Trophoblast cell (in vitro differentiated cells and primary cell): ENCODE measurements at regions not wholly inside any gene's neighbourhood (a gene's known extent, or its start where the extent isn't known, plus 50 kb on each side); places are given as distances from the start of the nearest gene placed in this dataset.

Experiments used
- DNase-seq, 2 donors: peaks; one replicate each; pipeline ENCODE4 v3.0.0-alpha.2; 2016
- H2AFZ ChIP-seq: 2 replicates; pipeline ENCODE4 v1.6.1; 2013; ENCODE audit warnings: low read length, moderate library complexity, mild to moderate bottlenecking; ENCODE audit not compliant: insufficient read depth, poor library complexity
- H2AK5ac ChIP-seq: 2 replicates; pipeline ENCODE4 v1.6.1; 2013; ENCODE audit warnings: mild to moderate bottlenecking, low read length
- H2BK120ac ChIP-seq: 2 replicates; pipeline ENCODE4 v1.6.1; 2013; ENCODE audit warnings: low read length, mild to moderate bottlenecking, moderate library complexity; ENCODE audit not compliant: insufficient read depth, poor library complexity
- H2BK12ac ChIP-seq: 2 replicates; pipeline ENCODE4 v1.6.1; 2013; ENCODE audit warnings: mild to moderate bottlenecking, low read length, moderate library complexity
- H2BK5ac ChIP-seq: 2 replicates; pipeline ENCODE4 v1.6.1; 2013; ENCODE audit warnings: low read length, low read depth, moderate library complexity, mild to moderate bottlenecking; ENCODE audit not compliant: poor library complexity
- H3K14ac ChIP-seq: 2 replicates; pipeline ENCODE4 v1.6.1; 2013; ENCODE audit warnings: mild to moderate bottlenecking, low read length
- H3K18ac ChIP-seq: 2 replicates; pipeline ENCODE4 v1.6.1; 2013; ENCODE audit warnings: mild to moderate bottlenecking, low read length
- H3K23ac ChIP-seq: 2 replicates; pipeline ENCODE4 v1.6.1; 2013; ENCODE audit warnings: low read length
- H3K27ac ChIP-seq: 2 replicates; pipeline ENCODE4 v1.5.1; 2013; ENCODE audit warnings: low read depth, mild to moderate bottlenecking, inconsistent platforms, low read length, moderate library complexity
- H3K27me3 ChIP-seq: 2 replicates; pipeline ENCODE4 v1.6.1; 2013; ENCODE audit warnings: inconsistent platforms, mild to moderate bottlenecking, low read length, moderate library complexity; ENCODE audit not compliant: insufficient read depth
- H3K36me3 ChIP-seq, 2 experiments: 1 replicate in 1 of 2; 2 replicates in 1 of 2; pipeline ENCODE4 v1.6.1; 2013; ENCODE audit warnings: low read length in 2 of 2, mild to moderate bottlenecking in 2 of 2, moderate library complexity in 1 of 2; ENCODE audit not compliant: insufficient read depth in 2 of 2, control insufficient read depth in 1 of 2
- H3K4ac ChIP-seq: 2 replicates; pipeline ENCODE4 v1.6.1; 2013; ENCODE audit warnings: low read depth, mild to moderate bottlenecking, low read length, moderate library complexity
- H3K4me1 ChIP-seq, 2 experiments: 1 replicate in 1 of 2; 2 replicates in 1 of 2; pipeline ENCODE4 v1.6.1; 2013; ENCODE audit warnings: low read length in 2 of 2, mild to moderate bottlenecking in 2 of 2, moderate library complexity in 1 of 2; ENCODE audit not compliant: insufficient read depth in 2 of 2, control insufficient read depth in 1 of 2
- H3K4me2 ChIP-seq: 2 replicates; pipeline ENCODE4 v1.6.1; 2013; ENCODE audit warnings: inconsistent platforms, mild to moderate bottlenecking, low read length, moderate library complexity
- H3K4me3 ChIP-seq: 2 replicates; pipeline ENCODE4 v1.5.1; 2013; ENCODE audit warnings: mild to moderate bottlenecking, low read depth, low read length, inconsistent platforms
- H3K79me1 ChIP-seq: one replicate; pipeline ENCODE4 v1.6.1; 2013; ENCODE audit warnings: low read length
- H3K79me2 ChIP-seq: 2 replicates; pipeline ENCODE4 v1.6.1; 2013; ENCODE audit warnings: low read length, mild to moderate bottlenecking; ENCODE audit not compliant: control insufficient read depth, insufficient read depth, poor library complexity
- H3K9ac ChIP-seq: 2 replicates; pipeline ENCODE4 v1.6.1; 2013; ENCODE audit warnings: mild to moderate bottlenecking, low read length
- H3K9me3 ChIP-seq: 2 replicates; pipeline ENCODE4 v1.6.1; 2013; ENCODE audit warnings: low read depth, mild to moderate bottlenecking, control low read depth, inconsistent platforms, low read length; ENCODE audit not compliant: insufficient read depth
- H4K12ac ChIP-seq: 2 replicates; pipeline ENCODE4 v1.6.1; 2013; ENCODE audit warnings: low read depth, mild to moderate bottlenecking, low read length, moderate library complexity
- H4K8ac ChIP-seq: 2 replicates; pipeline ENCODE4 v1.6.1; 2013; ENCODE audit warnings: low read depth, mild to moderate bottlenecking, low read length, moderate library complexity
- H4K91ac ChIP-seq: one replicate; pipeline ENCODE4 v1.6.1; 2013; ENCODE audit warnings: low read depth, mild to moderate bottlenecking, low read length, moderate library complexity
- WGBS: extraction: QIAGEN DNeasy Blood & Tissue Kit; methylation state at CpG from one replicate; pipeline ENCODE4 v1.1.7; 2013; ENCODE audit warnings: missing lambda C conversion rate; ENCODE audit not compliant: insufficient read length, insufficient coverage; ENCODE audit errors: extremely low coverage; 5-methylcytosine and 5-hydroxymethylcytosine counted together

DNA sequence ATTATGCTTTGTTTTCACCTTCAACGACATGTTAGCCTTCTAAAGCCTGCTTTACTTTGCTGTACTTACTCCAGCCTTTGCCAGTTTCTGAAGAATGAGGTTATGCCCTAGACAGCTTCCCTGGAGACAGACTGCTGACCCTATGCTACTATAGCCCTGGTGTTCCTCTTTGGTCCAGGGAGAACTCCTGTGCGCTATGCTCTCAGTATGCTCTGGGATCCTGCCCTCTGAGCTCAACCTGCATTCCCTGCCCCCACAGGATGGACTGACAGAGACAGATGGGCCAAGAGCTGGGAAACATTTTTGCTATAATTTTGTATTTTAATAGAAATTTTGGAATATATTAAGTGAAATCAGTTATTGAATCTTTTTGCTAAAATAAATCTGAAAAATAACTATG lies 425.9 kb downstream of the TMA16 start:
- no peaks in the 10 kb centered on the region for H3K36me3 ChIP-seq
- H3K4me2 ChIP-seq = no peak overlapping the region
- H2AK5ac ChIP-seq = no peak overlapping the region
- H4K12ac ChIP-seq = no peak overlapping the region
- H3K79me2 ChIP-seq = no peaks in the 10 kb centered on the region
- H3K9me3 ChIP-seq = no peaks in the 10 kb centered on the region
- no peak overlapping the region for H3K27ac ChIP-seq
- no peak for DNase-seq
- no peak overlapping the region for H2BK5ac ChIP-seq
- no CpG with 5 or more reads among the region's 2 CpGs for WGBS
- no peaks in the 10 kb centered on the region for H3K4me1 ChIP-seq
- no peaks in the 10 kb centered on the region for H3K79me1 ChIP-seq
- H3K4me3 ChIP-seq = no peak overlapping the region
- no peak overlapping the region for H2AFZ ChIP-seq
- H2BK120ac ChIP-seq = no peak overlapping the region
- H3K18ac ChIP-seq = no peak overlapping the region
- H3K9ac ChIP-seq = no peak overlapping the region
- H4K91ac ChIP-seq = no peak overlapping the region
- H4K8ac ChIP-seq = no peak overlapping the region
- no peak overlapping the region for H2BK12ac ChIP-seq
- no peak overlapping the region for H3K23ac ChIP-seq
- no peak overlapping the region for H3K4ac ChIP-seq
- no peak overlapping the region for H3K14ac ChIP-seq
- no peaks in the 10 kb centered on the region for H3K27me3 ChIP-seq

DNA sequence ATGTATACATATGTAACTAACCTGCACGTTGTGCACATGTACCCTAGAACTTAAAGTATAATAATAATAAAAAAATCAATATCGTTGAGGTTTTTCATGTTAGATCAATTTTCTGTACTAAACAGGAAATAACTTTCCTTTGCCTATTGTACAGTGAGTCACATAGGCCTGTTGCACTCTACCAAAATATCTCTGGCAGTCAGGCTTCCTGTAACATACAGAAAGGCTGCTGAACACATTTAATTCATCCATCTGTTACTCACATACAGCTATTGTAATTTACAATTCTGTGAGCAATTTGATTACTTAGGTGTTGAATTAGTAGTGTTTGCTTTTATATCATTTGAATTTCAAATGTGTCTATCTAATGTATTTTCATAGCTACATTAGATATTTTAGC lies 427.8 kb downstream of the TMA16 start:
- no peak overlapping the region for H3K27ac ChIP-seq
- no peak overlapping the region for H4K8ac ChIP-seq
- no peak overlapping the region for H2BK120ac ChIP-seq
- no peak overlapping the region for H3K4me2 ChIP-seq
- H3K9ac ChIP-seq = no peak overlapping the region
- H2BK5ac ChIP-seq = no peak overlapping the region
- no peaks in the 10 kb centered on the region for H3K79me2 ChIP-seq
- WGBS = no CpG with 5 or more reads among the region's 2 CpGs
- H4K91ac ChIP-seq = no peak overlapping the region
- H3K14ac ChIP-seq = no peak overlapping the region
- no peaks in the 10 kb centered on the region for H3K9me3 ChIP-seq
- no peaks in the 10 kb centered on the region for H3K79me1 ChIP-seq
- no peaks in the 10 kb centered on the region for H3K4me1 ChIP-seq
- H3K4ac ChIP-seq = no peak overlapping the region
- no peak overlapping the region for H3K23ac ChIP-seq
- no peak overlapping the region for H3K18ac ChIP-seq
- H2BK12ac ChIP-seq = no peak overlapping the region
- DNase-seq = no peak
- H3K27me3 ChIP-seq = no peaks in the 10 kb centered on the region
- no peak overlapping the region for H3K4me3 ChIP-seq
- H2AFZ ChIP-seq = no peak overlapping the region
- H4K12ac ChIP-seq = no peak overlapping the region
- no peaks in the 10 kb centered on the region for H3K36me3 ChIP-seq
- no peak overlapping the region for H2AK5ac ChIP-seq

DNA sequence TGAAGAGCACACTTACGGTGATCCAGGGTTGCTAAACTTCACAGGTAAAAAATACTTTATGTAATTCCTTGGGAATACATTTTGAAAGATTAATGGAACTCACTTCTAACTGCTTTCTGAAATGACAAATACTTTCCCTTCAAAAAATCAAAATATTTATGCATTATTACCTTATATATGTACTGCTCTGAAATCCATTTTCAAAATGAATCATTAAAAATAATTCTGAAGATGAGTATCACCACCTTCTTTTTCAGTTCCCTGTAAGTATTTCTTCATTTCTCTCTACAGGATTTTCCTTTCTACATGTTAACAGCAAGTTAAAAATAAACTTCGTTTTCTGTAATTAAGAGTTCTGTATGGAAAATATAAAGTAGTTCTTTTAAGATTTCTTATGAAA lies 428.6 kb downstream of the TMA16 start:
- no peak overlapping the region for H2AFZ ChIP-seq
- H2BK12ac ChIP-seq = no peak overlapping the region
- H3K27ac ChIP-seq = no peak overlapping the region
- no peak overlapping the region for H3K4me3 ChIP-seq
- no peak overlapping the region for H3K23ac ChIP-seq
- H4K8ac ChIP-seq = no peak overlapping the region
- no peaks in the 10 kb centered on the region for H3K9me3 ChIP-seq
- DNase-seq = no peak
- no CpG with 5 or more reads among the region's 2 CpGs for WGBS
- no peak overlapping the region for H2BK120ac ChIP-seq
- no peak overlapping the region for H3K4me2 ChIP-seq
- H4K12ac ChIP-seq = no peak overlapping the region
- H3K4ac ChIP-seq = no peak overlapping the region
- H3K36me3 ChIP-seq = no peaks in the 10 kb centered on the region
- H3K4me1 ChIP-seq = no peaks in the 10 kb centered on the region
- no peak overlapping the region for H2BK5ac ChIP-seq
- no peak overlapping the region for H3K14ac ChIP-seq
- no peak overlapping the region for H3K18ac ChIP-seq
- H2AK5ac ChIP-seq = no peak overlapping the region
- no peak overlapping the region for H4K91ac ChIP-seq
- H3K27me3 ChIP-seq = no peaks in the 10 kb centered on the region
- H3K79me2 ChIP-seq = no peaks in the 10 kb centered on the region
- no peak overlapping the region for H3K9ac ChIP-seq
- H3K79me1 ChIP-seq = no peaks in the 10 kb centered on the region

DNA sequence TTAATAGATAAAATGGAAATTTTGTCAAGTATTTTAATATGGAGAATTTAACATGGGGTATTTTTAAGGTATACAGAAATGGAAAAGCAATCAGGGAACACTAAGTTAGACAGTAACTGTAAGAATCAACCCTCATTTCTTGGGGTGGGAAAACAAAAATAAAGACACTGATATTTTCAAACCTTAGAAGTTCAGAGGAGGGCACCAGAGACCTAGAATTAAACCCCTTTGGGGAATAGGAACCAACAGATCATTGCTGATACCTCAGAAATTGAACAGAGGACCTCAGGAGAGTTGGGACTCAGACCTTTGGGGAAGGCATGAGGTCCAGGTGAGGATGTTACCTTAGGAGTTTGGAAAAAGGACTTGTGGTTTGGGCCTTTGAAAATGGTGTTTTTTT lies 435.6 kb downstream of the TMA16 start:
- H3K14ac ChIP-seq = no peak overlapping the region
- no peak overlapping the region for H3K9ac ChIP-seq
- H2AFZ ChIP-seq = no peak overlapping the region
- H3K27me3 ChIP-seq = no peaks in the 10 kb centered on the region
- no peak overlapping the region for H3K4me3 ChIP-seq
- no peaks in the 10 kb centered on the region for H3K79me2 ChIP-seq
- no peak overlapping the region for H4K12ac ChIP-seq
- H2BK120ac ChIP-seq = no peak overlapping the region
- no peak overlapping the region for H3K4ac ChIP-seq
- H2AK5ac ChIP-seq = no peak overlapping the region
- no peak overlapping the region for H4K91ac ChIP-seq
- no peak overlapping the region for H3K18ac ChIP-seq
- no peaks in the 10 kb centered on the region for H3K9me3 ChIP-seq
- H3K36me3 ChIP-seq = no peaks in the 10 kb centered on the region
- H3K27ac ChIP-seq = no peak overlapping the region
- no peaks in the 10 kb centered on the region for H3K79me1 ChIP-seq
- no peaks in the 10 kb centered on the region for H3K4me1 ChIP-seq
- no peak overlapping the region for H3K23ac ChIP-seq
- H4K8ac ChIP-seq = no peak overlapping the region
- H2BK5ac ChIP-seq = no peak overlapping the region
- H3K4me2 ChIP-seq = no peak overlapping the region
- no peak overlapping the region for H2BK12ac ChIP-seq
- no peak for DNase-seq

DNA sequence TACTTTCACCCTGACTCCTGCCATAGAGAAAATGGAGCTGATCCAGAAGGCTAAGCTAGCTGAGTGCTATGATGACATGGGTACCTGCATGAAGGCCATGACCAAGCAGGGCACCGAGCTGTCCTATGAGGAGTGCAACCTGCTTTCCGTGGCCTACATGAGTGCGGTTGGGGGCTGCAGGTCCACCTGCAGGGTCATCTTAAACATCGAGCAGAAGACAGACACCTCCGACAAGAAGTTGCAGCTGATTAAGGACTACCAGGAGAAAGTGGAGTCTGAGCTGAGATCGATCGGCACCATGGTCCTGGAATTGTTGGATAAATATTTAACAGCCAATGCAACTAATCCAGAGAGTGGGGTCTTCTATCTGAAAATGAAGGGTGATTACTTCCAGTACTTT lies 438.0 kb downstream of the TMA16 start:
- Histone ChIP-seq H3K23ac (no peak overlapping the region), H3K27me3 (no peaks in the 10 kb centered on the region), H2AFZ (no peak overlapping the region), H2BK120ac (no peak overlapping the region), H3K79me2 (no peaks in the 10 kb centered on the region), H2BK12ac (no peak overlapping the region), H3K9ac (no peak overlapping the region), H3K27ac (no peak overlapping the region), H3K4ac (no peak overlapping the region), H3K36me3 (no peaks in the 10 kb centered on the region), H3K14ac (no peak overlapping the region), H4K91ac (no peak overlapping the region), H3K4me3 (no peak overlapping the region), H4K8ac (no peak overlapping the region), H2AK5ac (no peak overlapping the region), H3K4me2 (no peak overlapping the region), H3K18ac (no peak overlapping the region), H3K9me3 (no peaks in the 10 kb centered on the region), H3K4me1 (no peaks in the 10 kb centered on the region), H3K79me1 (no peaks in the 10 kb centered on the region), H2BK5ac (no peak overlapping the region), H4K12ac (no peak overlapping the region)
- peak in 1 of 2 donors; percentile 2 for DNase-seq
- no CpG with 5 or more reads among the region's 7 CpGs for WGBS
